Right renal pelvis (tissue), 4 donors: ENCODE measurements at regions not wholly inside any gene's neighbourhood (a gene's known extent, or its start where the extent isn't known, plus 50 kb on each side); places are given as distances from the start of the nearest gene placed in this dataset.

Source experiments
- DNase-seq, 4 donors: peaks; one replicate each; pipeline ENCODE4 v3.0.0-alpha.2; 2013; ENCODE audit warnings: low read depth in 4 of 4, low spot score in 3 of 4, missing footprints in 1 of 4

GRCh38 chr22:26732284-26732683 is 74.9 kb downstream of the MIAT start:
- no peak for DNase-seq

- DNase-seq, result no peak
These were observed 77.1 kb downstream of the MIAT start for GRCh38 chr22:26734339-26735018.

- DNase-seq, result no peak
These were observed 77.6 kb downstream of the MIAT start for GRCh38 chr22:26735019-26735409.

GRCh38 chr22:26737262-26737661 is 79.9 kb downstream of the MIAT start:
- no peak for DNase-seq

GRCh38 chr22:26740253-26740652 is 82.9 kb downstream of the MIAT start:
- no peak for DNase-seq

- no peak for DNase-seq
These were observed 85.8 kb downstream of the MIAT start for GRCh38 chr22:26743149-26743548.

GRCh38 chr22:26744892-26745808 is 87.8 kb downstream of the MIAT start:
- DNase-seq, result no peak

- no peak for DNase-seq
These were observed 88.9 kb downstream of the MIAT start for GRCh38 chr22:26746311-26746710.

GRCh38 chr22:26748845-26749244 is 91.5 kb downstream of the MIAT start:
- DNase-seq, result no peak

- DNase-seq, result peak in 3 of 4 donors; percentile 31 to 62 (median 45)
These were observed 93.8 kb downstream of the MIAT start for GRCh38 chr22:26751217-26751616.

- DNase-seq, result no peak
These were observed 95.9 kb downstream of the MIAT start for GRCh38 chr22:26753125-26753862.

GRCh38 chr22:26756675-26757293 is 99.4 kb downstream of the MIAT start:
- peak in 1 of 4 donors; percentile 27 for DNase-seq

- DNase-seq, result no peak
These were observed 100.1 kb downstream of the MIAT start for GRCh38 chr22:26757496-26757895.

- DNase-seq, result no peak
These were observed 105.4 kb downstream of the MIAT start for GRCh38 chr22:26762503-26763472.

GRCh38 chr22:26763633-26764361 is 106.4 kb downstream of the MIAT start:
- DNase-seq, result peak in 2 of 4 donors; percentile 27 to 38

- no peak for DNase-seq
These were observed 109.3 kb downstream of the MIAT start for GRCh38 chr22:26766510-26767350.

GRCh38 chr22:26767351-26768155 is 110.2 kb downstream of the MIAT start:
- DNase-seq, result no peak
